ENCODE measurements at regions not wholly inside any gene's neighbourhood (a gene's known extent, or its start where the extent isn't known, plus 50 kb on each side); places are given as distances from the start of the nearest gene placed in this dataset.
"Not testable (repeated sequence)": the region's sequence is repeated elsewhere in the genome, so short reads cannot be mapped to it uniquely, and the experiment has no call there.

DNA sequence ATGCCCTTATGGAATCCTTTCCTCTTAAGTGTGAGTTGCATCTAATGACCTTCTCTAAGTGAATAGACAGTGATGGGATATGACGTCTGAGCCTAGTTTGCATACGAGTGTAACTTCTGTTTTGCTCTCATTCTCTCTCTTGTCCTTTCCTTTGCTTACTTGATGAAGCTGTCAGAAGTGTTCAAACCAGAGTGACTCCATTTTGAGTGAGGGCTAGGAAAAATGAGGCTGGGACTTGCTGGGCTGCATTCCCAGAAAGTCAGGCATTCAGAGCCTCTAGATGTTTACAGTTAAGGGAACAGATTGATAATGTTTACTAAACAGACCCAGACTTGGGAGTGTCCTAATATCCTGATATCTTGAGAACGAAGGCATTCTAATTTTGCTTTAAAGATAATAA is 311.2 kb upstream of the SOX4 start:
- not testable (repeated sequence) for DNase-seq

DNA sequence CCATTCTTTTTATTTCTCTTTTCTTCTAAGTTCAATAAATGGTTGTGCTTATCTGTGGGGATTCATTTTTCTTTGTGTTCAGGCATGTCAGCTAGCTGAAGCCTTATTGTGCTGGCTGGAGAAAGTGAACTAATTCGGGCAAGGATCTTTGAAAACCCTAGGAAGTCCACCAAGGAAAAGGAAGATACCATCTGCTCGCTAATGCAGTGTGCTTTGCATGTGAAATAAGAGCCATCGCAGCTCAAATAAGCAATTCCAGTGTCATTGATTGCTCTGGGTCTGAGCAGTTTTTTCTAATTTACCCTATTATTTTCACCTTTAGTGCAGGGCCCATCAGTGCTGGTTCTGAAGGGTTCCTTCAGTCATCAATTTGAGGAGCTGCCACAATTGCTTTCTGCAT is 309.4 kb upstream of the SOX4 start:
- no peak for DNase-seq

DNA sequence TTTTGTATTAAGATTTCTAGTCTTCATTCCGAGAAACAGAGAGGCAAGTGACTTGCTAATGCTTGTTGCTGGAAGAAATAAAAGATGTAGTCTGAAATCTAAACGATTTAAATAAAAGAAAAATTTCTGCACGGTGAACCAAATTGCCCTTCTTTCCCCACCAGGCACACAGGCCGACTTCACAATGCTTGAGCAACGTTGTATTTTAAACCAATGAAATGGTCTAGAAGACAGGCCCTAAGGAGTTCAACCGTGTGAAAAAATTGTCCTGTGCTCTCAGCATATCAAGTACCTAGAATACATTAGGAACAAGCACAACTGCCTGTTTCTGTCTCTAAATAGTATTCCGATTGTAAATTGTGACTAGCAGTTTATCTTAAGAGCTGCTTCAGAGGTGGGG is 308.8 kb upstream of the SOX4 start:
- no peak for DNase-seq

DNA sequence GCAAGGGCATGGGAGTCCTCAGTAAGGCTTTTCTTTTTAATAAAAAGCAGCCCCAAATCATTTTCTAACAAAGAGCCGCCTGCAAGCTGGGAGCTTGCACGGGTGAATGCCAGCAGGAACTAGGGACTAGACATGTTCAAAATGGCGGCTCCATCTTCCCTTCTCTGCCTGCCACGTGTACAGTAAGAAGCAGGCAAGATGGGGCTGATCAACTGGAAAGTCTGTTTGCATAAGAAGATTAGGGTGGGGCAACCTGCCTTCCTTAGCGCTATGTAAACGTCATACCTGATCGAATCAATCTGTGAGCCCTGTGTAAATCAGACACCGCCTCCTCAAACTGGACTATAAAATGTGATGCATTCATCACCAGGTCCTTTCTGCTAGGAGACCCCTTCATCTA is 299.4 kb upstream of the SOX4 start:
- DNase-seq = no peak

DNA sequence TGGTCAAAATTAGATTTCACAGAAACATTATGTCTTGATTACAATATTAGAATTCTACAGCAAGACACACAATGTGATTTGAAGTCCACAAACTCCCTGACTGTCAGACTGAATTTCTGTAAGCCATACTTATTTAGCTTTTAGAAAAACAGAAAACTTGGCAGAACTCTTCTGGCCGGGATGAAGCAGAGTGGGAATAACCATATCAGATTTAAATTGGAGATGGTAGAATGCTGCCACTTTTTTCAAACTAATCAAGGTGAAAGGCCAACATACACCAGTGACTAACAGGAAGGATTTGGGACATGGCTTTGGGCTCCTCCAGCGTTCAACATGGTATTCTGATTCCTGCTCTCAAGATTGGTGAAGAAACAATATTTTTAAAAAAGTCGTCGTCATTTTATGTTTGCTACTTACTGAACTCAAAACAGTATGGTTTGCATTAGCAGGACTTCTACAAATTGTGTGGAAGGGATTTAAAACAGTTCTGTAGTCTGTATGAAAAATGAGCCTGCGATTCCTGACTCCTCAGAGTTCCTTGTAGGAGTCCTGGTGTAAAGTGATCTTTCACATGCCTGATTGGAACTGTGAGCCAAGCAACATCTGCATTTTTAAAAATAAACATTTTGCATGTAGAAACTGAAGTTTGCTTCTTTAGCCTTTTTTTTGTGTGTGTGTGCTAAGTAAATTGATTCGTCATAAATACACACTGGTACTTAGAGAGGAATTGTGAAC is 297.9 kb upstream of the SOX4 start:
- DNase-seq = no peak

DNA sequence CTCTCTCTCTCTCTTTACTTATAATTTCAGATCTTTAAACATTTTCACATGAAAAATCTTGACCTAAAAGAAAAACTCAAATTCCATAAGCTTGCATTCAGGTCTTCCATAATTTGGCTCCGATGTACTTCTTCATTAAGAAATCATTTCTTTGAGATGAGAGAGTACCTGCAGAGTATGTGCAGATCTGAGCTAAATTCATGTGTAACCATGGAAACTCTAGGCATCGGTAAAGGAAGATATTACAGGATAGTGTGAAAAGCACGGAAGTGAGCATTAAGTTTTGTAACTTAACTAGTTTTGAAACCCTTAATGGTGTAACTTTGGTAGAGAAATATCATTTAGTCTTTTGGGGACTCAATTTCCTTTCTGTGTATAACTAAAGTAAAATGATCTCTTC is 295.9 kb upstream of the SOX4 start:
- DNase-seq = no peak

DNA sequence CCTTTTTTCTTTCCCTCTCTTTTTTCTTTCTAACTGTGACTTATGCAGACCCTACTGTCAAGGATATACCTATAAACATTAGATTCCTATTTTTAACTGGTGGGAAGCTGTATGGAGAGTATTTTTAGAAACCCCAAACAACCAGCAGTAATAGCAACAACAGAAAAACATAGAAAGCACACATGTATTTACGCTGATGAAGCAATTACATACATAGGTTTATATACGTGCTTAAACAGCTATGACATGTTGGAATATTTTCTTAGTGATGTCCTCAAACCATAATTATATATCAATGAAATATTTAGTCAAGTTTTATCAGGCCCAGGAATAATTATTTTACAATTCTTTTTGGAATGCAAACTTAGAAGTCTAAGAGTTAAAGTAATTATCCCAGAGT is 294.3 kb upstream of the SOX4 start:
- DNase-seq = no peak

DNA sequence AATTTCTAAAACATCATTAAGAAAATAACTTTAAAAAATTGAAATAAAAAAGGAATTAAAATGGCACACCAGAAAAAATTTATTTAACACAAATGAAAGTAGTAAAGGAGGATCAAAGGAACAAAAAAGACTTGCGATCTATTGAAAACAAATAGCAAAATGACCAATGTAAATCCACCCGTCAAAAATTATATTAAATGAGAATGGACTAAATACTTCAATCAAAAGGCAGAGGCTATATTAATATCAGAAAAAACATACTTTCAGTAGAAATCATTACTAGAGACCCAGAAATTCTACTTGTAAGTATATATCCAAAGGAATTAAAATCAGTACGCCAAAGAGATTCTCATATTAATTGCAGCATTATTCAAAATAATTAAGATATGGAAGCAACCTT is 293.1 kb upstream of the SOX4 start:
- no peak for DNase-seq

DNA sequence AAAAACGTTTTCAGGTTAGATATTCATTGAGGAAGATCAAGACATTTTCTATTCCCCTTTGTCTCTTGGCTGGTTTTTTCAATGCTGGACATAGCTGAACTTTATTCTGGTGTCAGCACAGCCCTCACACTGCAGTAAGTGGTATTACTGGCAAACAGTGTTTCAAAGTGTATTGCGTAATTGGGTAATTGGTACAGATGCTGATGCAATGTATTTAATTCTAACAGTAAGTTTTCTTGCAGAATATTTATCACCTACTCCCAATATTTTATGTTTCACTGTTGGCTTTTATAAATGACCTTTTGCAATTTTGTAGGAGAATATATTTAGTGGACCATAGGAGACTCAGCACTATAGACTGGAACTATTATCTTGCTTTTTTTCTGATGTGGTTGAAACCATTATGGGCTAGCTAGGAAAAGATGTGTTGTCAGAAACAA is 287.6 kb upstream of the SOX4 start:
- no peak for DNase-seq

DNA sequence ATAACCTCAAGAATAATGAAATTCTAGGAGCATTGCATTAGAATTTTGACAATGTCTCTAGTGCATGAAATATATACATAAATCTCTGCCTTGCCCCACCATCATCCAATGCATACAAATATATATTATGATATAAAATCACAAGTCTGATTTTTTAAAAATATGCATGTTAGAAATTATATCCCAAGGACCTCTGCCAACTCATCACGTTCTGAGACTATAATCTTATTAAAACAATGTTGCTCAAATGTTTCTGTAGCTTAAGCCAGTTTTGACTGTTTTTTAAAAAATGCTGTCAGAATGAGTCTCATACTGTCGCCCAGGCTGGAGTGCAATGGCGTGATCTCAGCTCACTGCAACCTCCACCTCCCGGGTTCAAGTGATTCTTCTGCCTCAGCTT is 287.0 kb upstream of the SOX4 start:
- DNase-seq = no peak

DNA sequence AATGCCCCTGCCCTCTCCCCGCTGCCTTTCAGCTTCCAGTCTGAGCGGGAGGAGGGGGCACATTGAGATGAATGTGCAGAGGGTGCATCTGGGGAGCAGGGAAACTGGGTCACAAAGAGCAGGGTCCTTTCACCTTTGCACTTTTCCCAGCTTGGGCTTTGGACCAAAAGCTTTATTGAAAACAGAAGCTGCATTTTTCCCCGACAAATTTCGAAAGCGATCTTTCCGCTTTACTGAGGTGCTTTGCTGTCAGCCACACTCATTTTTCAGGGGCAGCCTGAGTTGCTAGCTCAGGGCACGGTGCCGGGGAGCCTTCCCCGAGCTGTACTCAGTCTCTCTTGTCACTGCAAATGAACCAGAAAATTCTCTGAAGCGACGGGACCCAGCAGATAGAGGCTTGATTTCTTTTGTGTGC is 283.7 kb upstream of the SOX4 start:
- no peak for DNase-seq

DNA sequence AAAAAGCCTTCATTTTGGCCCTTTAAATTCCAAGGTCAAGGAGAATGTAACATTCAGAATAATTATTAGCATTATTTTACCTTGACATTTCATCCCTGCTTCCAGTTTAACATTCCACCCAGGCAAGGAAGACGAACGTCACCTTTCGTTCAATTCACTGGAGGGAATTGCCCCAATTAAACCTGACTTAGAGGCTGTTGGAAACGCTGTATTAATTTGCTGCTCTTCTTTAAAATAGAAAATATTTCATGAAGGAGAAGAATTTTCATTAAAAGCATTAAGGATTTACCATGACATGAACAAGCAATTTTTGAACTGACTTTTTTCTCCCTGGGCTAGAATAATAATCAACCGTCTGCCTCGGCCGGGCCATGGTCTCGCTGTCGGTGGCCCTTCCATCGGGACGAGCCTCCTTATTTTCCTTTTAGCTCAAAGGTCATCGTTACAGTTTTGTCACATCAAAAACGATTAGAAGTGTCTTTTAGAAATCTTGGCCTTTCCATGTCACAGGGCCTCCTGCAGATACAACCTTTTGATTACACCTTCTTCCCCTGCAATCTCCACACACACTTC is 282.9 kb upstream of the SOX4 start:
- no peak for DNase-seq

DNA sequence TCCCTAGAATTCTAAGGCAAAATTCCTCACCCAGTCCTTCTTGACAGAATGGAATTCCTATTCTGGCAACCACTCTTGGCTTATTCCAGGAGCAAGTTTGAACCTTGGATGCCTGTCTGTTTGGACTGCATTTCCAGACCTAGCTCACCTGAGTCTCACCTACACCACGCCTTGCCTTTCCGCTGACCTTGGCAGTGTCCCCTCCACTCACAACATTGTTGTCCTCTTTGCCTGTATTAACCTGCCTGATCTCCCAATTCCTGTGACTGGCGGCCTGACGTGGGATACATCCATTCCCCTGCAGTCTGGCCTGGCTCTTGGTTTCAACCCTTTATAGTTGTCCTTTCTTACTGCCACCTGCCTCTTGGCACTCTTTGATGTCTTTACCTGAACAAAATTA is 281.4 kb upstream of the SOX4 start:
- DNase-seq = no peak

DNA sequence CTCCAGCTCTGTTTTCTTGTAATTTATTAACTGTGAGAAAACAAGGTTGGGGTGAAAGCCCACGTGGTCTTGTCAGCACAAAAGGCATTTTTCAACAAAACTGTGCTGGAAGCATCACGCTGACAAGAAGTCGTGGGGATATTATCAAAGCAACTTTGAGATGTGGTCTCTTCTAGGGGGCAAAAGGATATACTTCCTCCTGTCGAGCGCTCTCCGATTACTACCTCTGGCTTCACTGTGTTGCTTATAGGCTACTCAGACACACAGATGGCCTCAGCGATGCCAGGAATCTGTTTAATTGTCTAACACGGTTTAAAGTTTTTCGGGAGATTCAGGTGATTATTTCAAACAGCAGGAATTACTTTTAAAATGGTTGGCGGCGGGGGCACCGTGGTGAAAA is 275.9 kb upstream of the SOX4 start:
- no peak for DNase-seq

DNA sequence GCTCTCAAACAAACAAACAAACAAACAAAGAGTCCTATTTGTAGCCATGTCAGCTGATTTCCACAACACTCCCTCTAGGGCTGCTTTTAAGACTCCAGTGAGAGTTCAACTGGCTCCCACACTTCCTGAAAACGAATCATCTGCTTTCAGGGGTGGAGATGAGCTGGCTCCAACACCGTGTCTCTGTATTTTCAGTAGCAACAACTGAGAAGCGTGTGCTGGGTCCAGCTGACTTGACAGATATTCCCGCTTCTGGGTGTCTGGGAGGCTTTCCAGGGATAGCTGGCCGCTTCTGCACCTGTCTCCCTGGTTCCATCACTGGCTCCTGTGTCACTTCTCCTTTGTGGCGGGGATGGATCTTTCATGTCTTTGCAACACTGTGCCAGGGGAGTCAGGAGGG is 272.5 kb upstream of the SOX4 start:
- no peak for DNase-seq

DNA sequence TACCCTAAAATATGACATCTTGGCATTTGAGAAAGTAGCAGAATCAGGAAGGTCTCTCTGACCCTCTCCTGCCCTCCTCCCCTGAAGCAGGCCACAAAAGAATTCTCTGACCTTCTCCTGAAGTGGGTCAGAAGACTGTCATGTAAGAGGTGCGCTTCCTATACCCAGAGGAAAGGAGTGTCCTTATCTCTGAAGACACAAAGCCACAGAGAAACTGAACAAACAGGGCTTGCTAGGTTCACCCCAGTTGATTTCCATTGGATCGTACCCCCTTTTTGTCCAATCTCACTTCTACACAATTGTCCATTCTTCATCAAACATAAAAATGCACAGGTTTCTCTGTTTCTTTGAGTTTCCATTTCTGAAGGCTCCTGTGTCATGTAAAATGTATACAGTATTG is 272.0 kb upstream of the SOX4 start:
- no peak for DNase-seq

DNA sequence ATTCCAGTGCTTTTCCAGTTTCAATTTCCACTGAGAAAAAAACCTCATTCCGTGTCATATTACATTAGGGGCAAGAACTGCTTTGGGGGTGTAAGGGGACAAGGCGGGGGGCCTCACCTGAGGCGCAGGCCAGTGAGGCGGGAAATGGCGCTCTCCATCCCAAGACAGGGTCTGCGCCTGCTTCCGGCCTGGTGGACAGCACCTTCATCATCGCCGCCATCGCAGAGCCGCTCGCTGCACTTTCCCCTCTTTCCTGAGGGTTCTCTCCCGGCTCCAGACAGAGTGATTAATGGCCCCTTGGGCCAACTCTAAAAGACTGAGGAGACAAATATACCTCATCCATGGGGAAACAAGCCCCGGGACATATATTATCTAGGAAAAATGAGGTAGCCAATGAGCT is 270.0 kb upstream of the SOX4 start:
- no peak for DNase-seq

DNA sequence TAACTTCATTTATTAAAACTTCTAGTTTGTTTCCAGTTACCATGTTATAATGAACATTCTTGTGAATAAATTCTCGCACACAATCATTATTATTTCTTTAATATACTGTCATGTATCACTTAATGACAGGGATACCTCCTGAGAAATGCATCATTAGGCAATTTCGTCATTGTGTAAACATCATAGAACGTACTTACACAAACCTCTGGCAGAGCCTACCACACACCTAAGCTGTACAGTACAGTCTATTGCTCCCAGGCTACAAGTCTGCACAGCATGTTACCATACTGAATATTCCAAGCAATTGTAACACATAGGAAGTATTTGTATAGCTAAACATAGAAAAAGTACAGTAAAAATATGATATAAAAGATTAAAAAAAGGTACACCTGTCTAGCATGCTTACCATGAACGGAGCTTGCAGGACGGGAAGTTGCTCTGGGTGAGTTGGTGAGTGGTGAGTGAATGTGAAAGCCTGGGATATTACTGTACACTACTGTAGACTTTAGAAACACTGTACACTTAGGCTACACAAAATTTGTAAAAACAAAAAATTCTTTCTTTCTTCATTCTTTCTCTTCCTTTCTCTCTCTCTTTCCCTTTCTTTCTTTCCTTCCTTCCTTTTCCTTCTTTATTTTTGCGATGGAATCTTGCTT is 268.2 kb upstream of the SOX4 start:
- no peak for DNase-seq

DNA sequence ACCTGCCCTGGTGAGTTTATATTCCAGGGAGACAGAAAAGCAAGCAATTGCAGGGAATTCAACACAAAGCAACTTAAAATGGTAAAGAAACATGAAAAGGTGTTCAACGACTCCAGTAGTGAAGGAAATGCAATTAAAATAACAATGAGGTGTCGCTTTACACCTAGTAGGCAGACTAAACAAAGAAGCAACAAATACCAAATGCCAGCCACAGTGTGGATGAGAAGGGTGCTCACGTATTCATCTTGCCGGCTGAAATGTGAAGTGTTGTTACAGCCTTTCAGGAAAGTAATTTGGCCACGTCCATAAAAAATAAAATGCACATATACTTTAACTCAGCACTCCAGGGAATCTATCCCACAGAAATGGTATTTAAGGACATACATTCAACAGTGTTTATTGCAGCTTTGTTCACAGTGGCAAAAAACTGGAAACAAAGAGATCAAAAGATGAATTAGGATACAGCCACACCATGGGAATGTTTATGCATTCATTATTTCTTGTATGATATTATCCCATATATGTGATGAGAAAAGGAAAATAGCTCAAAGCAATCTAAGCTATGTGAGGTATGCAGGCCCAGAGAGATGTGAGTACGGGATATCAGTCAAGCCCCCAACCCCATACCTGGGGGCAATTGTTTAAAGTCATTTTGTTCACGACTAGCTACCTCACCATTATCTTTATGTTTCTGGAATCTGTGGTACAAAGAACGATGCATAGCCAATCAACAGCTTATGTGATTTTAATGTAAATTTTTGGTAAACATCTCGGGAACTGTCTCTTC is 266.0 kb upstream of the SOX4 start:
- no peak for DNase-seq

DNA sequence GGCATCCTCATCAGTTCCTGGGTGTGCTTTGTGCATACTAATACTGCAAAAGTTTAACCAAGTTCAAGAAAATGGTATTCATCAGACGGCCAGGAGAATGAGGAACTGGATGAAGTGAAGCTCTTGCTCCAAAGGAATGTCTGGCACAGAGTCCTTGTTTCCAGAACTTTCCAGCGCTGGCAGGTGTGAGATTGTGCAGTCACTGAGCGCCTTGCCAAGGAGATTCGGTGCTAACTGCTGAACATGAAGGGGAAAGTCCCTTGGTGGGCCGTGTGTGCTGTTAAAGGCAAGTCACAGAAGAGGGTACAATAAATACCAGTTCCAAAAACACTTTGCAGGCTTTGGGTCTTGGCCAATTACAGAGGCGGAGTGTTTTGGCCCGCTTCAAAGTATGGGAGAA is 262.3 kb upstream of the SOX4 start:
- DNase-seq = no peak

DNA sequence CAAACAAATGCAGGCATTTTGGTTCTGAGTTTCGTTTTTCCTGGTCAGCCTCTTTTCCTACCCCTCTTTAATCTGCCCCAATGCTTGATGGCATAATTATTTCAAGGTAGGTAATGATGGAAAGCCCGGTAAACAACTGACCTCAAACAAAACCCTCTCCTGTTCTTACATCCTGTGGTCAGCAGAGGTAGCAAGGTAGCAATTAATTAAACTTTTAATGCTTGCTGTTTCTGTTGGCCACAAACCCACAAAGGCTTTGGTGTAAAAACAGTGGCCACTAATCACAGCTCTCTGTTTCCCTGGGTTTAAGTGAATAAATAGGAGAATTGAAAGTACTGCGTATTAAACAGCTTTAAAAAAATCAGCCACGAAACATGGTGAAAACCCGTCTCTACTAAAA is 261.5 kb upstream of the SOX4 start:
- DNase-seq = no peak

DNA sequence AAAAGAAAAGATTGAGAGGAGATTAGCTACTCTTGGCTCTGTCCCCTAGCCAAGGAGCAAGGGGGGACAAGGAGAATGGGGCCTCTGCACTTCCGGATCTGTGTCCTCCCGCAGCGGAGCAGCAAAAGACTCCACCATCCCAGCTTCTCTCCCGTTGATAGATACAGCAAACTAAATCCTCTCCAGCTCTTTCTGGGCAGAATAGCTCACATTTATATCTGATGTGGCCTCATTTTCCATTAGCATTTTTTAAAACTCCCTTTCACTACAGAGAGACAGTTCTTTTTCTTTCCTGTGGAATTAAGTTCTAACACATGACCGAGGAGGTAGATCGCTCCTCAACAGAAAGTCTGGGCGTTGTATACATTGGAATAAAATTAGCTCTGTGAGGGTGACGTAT is 260.9 kb upstream of the SOX4 start:
- no peak for DNase-seq

DNA sequence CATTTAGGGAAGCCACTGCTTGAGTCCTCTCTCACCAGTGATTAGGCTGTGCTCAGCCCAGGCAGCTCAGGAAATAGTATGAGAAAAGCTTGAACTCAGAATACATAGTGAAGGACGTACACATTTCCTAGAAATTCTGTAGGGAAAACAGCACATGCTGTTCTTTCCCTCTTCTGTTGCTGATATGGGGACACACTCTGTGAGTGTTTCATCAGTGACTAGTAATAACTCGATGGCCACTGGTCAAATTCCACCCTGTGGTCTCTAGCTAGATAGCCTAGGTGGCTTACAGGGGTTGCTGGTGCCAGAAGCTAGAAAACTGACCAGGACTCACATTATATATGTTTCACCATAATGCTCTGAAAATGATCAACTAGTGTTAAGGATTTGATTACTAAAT is 259.8 kb upstream of the SOX4 start:
- no peak for DNase-seq

DNA sequence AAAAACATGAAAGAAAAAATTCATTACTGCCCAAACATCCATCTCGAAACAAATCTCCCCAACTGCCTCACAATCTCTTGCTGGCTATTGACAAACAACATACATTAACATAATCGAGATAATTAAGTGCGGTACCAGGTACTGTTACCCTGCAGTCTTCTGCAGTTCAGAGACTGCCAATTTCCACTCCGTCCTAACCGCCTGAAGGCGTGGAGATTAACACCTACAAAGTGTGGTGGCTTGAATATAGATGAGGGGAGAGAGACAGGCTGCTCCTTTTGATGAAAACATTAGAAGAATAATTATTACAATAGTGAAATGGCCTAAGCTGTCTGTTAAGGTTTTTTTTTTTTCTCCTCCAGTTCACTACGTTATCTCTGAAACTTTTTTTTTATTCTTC is 258.9 kb upstream of the SOX4 start:
- no peak for DNase-seq
